ENCODE measurements at regions not wholly inside any gene's neighbourhood (a gene's known extent, or its start where the extent isn't known, plus 50 kb on each side); places are given as distances from the start of the nearest gene placed in this dataset.
A peak's percentile ranks its signal among the peaks of the same experiment; 100 is the strongest.

DNA sequence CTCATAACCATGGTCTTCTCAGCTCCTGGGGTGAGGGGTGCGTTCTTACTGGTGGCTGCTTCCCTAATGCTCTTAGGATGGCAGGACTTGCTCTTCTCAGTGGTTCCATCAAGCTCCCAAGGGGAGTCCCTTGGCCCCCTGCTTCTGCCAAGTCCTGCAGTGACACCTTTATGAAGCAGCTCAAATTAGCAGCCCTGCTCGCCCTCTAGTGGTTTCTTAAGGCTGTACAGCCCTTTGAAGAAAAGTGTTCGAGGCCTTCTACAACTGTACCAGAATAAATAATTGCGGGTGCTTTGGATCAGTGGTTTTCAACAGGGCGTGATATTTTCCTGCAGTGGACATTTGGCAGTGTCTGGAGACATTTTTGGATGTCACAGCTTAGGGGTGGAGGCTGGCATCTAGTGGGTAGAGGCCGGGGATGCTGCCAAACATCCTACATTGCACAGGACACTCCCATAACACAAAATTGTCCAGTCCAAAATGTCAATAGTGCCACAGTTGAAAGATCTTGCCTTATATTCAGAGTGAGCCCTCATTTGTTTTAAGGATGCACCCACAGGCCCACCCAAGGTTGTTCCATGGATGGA lies 204.7 kb upstream of the S100G start:
- no peak for TF ChIP-seq POLR2A (IDR thresholded peaks at IDR 0.05)
- TF ChIP-seq, protein P1, sequence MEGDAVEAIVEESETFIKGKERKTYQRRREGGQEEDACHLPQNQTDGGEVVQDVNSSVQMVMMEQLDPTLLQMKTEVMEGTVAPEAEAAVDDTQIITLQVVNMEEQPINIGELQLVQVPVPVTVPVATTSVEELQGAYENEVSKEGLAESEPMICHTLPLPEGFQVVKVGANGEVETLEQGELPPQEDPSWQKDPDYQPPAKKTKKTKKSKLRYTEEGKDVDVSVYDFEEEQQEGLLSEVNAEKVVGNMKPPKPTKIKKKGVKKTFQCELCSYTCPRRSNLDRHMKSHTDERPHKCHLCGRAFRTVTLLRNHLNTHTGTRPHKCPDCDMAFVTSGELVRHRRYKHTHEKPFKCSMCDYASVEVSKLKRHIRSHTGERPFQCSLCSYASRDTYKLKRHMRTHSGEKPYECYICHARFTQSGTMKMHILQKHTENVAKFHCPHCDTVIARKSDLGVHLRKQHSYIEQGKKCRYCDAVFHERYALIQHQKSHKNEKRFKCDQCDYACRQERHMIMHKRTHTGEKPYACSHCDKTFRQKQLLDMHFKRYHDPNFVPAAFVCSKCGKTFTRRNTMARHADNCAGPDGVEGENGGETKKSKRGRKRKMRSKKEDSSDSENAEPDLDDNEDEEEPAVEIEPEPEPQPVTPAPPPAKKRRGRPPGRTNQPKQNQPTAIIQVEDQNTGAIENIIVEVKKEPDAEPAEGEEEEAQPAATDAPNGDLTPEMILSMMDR (IDR thresholded peaks at IDR 0.05) = peak in 2 of 3 experiments; percentile 13 to 32
- no peak for TF ChIP-seq POLR2AphosphoS5 (IDR thresholded peaks at IDR 0.05; ENCODE audit: insufficient read depth in 1 of 2, low read depth in 1 of 2)

All from vagina (tissue), 2 donors.